ENCODE measurements at regions not wholly inside any gene's neighbourhood (a gene's known extent, or its start where the extent isn't known, plus 50 kb on each side); places are given as distances from the start of the nearest gene placed in this dataset.

DNA sequence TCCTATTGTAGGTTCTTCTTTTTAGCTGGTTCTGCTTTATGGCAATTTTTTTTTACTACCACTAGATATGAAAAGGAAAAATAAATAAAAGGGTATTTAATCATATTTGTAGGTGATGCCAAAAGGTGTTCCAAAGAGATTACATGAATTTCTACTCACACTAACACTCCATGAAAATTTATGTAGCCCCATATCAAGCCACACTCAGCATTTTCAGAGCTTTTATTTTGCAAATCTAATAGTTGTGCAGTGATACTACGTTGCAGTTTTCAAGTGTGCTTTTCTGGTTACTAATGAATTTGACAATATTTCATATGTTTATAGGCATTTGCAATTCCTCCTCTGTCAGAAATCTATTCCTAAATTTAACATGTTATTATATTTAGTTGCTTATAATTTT lies 363.9 kb upstream of the TMEFF2 start:
- DNase-seq (ENCODE audit: low read depth, low spot score) (no peak), ATAC-seq (no peak)
- intact Hi-C loops (cut with micrococcal nuclease), result no loop called here
- ChIA-PET RAD21 (ENCODE audit: low non-redundant PET in 1 of 2, low total read pairs in 2 of 2, uncharacterized antibody in 2 of 2, unreplicated experiment in 2 of 2) (no interaction called here), CTCF (no interaction called here), POLR2A (no interaction called here)
- no peak overlapping the region for H3K4me3 ChIP-seq (replicated peaks in 1 of 2; ENCODE audit: low read depth in 1 of 2, low read length in 2 of 2)
- H4K20me1 ChIP-seq (ENCODE audit: insufficient read depth), result no peaks in the 10 kb centered on the region
- TF ChIP-seq EZH2 (IDR thresholded peaks at IDR 0.05), result no peak
- TF ChIP-seq SP1 (IDR thresholded peaks at IDR 0.05; ENCODE audit: low read depth), result no peak
- TF ChIP-seq ZFX (IDR thresholded peaks at IDR 0.05), result no peak
- no peak for TF ChIP-seq FOSL1 (IDR thresholded peaks at IDR 0.05; ENCODE audit: low read depth)
- TF ChIP-seq, protein P1, sequence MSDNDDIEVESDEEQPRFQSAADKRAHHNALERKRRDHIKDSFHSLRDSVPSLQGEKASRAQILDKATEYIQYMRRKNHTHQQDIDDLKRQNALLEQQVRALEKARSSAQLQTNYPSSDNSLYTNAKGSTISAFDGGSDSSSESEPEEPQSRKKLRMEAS (IDR thresholded peaks at IDR 0.05), result no peak
- TF ChIP-seq, protein P2, sequence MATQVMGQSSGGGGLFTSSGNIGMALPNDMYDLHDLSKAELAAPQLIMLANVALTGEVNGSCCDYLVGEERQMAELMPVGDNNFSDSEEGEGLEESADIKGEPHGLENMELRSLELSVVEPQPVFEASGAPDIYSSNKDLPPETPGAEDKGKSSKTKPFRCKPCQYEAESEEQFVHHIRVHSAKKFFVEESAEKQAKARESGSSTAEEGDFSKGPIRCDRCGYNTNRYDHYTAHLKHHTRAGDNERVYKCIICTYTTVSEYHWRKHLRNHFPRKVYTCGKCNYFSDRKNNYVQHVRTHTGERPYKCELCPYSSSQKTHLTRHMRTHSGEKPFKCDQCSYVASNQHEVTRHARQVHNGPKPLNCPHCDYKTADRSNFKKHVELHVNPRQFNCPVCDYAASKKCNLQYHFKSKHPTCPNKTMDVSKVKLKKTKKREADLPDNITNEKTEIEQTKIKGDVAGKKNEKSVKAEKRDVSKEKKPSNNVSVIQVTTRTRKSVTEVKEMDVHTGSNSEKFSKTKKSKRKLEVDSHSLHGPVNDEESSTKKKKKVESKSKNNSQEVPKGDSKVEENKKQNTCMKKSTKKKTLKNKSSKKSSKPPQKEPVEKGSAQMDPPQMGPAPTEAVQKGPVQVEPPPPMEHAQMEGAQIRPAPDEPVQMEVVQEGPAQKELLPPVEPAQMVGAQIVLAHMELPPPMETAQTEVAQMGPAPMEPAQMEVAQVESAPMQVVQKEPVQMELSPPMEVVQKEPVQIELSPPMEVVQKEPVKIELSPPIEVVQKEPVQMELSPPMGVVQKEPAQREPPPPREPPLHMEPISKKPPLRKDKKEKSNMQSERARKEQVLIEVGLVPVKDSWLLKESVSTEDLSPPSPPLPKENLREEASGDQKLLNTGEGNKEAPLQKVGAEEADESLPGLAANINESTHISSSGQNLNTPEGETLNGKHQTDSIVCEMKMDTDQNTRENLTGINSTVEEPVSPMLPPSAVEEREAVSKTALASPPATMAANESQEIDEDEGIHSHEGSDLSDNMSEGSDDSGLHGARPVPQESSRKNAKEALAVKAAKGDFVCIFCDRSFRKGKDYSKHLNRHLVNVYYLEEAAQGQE (IDR thresholded peaks at IDR 0.05; ENCODE audit: low read depth), result no peak
- TF ChIP-seq, protein P3, sequence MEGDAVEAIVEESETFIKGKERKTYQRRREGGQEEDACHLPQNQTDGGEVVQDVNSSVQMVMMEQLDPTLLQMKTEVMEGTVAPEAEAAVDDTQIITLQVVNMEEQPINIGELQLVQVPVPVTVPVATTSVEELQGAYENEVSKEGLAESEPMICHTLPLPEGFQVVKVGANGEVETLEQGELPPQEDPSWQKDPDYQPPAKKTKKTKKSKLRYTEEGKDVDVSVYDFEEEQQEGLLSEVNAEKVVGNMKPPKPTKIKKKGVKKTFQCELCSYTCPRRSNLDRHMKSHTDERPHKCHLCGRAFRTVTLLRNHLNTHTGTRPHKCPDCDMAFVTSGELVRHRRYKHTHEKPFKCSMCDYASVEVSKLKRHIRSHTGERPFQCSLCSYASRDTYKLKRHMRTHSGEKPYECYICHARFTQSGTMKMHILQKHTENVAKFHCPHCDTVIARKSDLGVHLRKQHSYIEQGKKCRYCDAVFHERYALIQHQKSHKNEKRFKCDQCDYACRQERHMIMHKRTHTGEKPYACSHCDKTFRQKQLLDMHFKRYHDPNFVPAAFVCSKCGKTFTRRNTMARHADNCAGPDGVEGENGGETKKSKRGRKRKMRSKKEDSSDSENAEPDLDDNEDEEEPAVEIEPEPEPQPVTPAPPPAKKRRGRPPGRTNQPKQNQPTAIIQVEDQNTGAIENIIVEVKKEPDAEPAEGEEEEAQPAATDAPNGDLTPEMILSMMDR (IDR thresholded peaks at IDR 0.05 in 2 of 3, conservative IDR thresholded peaks at IDR 0.05 in 1 of 3; ENCODE audit: borderline replicate concordance in 1 of 3, insufficient read depth in 1 of 3, low read depth in 2 of 3, low read length in 2 of 3), result no peak
- TF ChIP-seq POLR2A (IDR thresholded peaks at IDR 0.05; ENCODE audit: borderline replicate concordance, extremely low read depth, insufficient read depth, insufficient read length), result no peak
- no peak for TF ChIP-seq EGR1 (IDR thresholded peaks at IDR 0.05; ENCODE audit: low read depth)
- no peak for TF ChIP-seq POLR2AphosphoS5 (IDR thresholded peaks at IDR 0.05; ENCODE audit: low read depth, low read length)
- no peak for TF ChIP-seq EZH2phosphoT487 (IDR thresholded peaks at IDR 0.05; ENCODE audit: borderline replicate concordance)
- no peak for TF ChIP-seq SRF (IDR thresholded peaks at IDR 0.05; ENCODE audit: low read depth)
- no peak for TF ChIP-seq TCF7L2 (IDR thresholded peaks at IDR 0.05; ENCODE audit: borderline replicate concordance, extremely low read depth, insufficient read depth, insufficient read length)
- TF ChIP-seq YY1 (IDR thresholded peaks at IDR 0.05; ENCODE audit: extremely low read depth, insufficient replicate concordance, low read depth, low read length), result no peak
- no peak for TF ChIP-seq ZNF274 (IDR thresholded peaks at IDR 0.05; ENCODE audit: low read depth, low read length)
- no peak for TF ChIP-seq JUND (IDR thresholded peaks at IDR 0.05)
- no TSS peak for BruUV-seq (replicated peaks)
- H3K9me2 ChIP-seq (ENCODE audit: insufficient read depth), result no peaks in the 10 kb centered on the region
- H2AFZ ChIP-seq (ENCODE audit: low read depth, low read length, poor library complexity, severe bottlenecking), result no peak overlapping the region
- H3K27ac ChIP-seq (ENCODE audit: low read depth, low read length), result no peak overlapping the region
- no peak overlapping the region for H3K9ac ChIP-seq (ENCODE audit: low read length)
- H3K4me2 ChIP-seq (ENCODE audit: low read length), result no peak overlapping the region
- no peaks in the 10 kb centered on the region for H3K27me3 ChIP-seq (ENCODE audit: insufficient read depth, low read length)
- H3K79me2 ChIP-seq (ENCODE audit: insufficient read depth, low read length), result no peaks in the 10 kb centered on the region
- no peaks in the 10 kb centered on the region for H3K4me1 ChIP-seq (ENCODE audit: control insufficient read depth in 1 of 2, insufficient read depth in 2 of 2, low read length in 2 of 2)
- no peaks in the 10 kb centered on the region for H3K9me3 ChIP-seq (ENCODE audit: control insufficient read depth in 1 of 2, insufficient read depth in 1 of 2, low read depth in 1 of 2, low read length in 2 of 2)
- H3K36me3 ChIP-seq (ENCODE audit: control insufficient read depth in 1 of 2, insufficient read depth in 2 of 2, low read length in 2 of 2), result no peaks in the 10 kb centered on the region

Data from HCT116 (cell line).